Heart right ventricle (tissue), 16 donors: ENCODE measurements at regions not wholly inside any gene's neighbourhood (a gene's known extent, or its start where the extent isn't known, plus 50 kb on each side); places are given as distances from the start of the nearest gene placed in this dataset.

Experiments used
- ATAC-seq, 8 donors: fragments of 200-7000 bp; cut with Tn5 transposase; one replicate each; pipeline ENCODE4 v1.9.1; 2020; ENCODE audit warnings: mild to moderate bottlenecking in 8 of 8, moderate library complexity in 8 of 8, moderate number of reproducible peaks in 1 of 8
- DNase-seq, 2 donors: peaks; one replicate each; pipeline ENCODE4 v3.0.0-alpha.2; 2020
- H3K27ac ChIP-seq, 10 donors: fragments of 200-600 bp; sonication (generic) in 2 of 10; one replicate each; pipeline versions ENCODE4 v1.5.0 to v1.8.0; 2020 to 2022; ENCODE audit warnings: mild to moderate bottlenecking in 3 of 10
- H3K27me3 ChIP-seq, 7 donors: fragments of 200-600 bp; one replicate each; pipeline ENCODE4 v1.8.0; 2021 to 2022; ENCODE audit warnings: mild to moderate bottlenecking in 2 of 7
- H3K36me3 ChIP-seq, 9 donors: fragments of 200-600 bp; sonication (generic) in 1 of 9; one replicate each; pipeline versions ENCODE4 v1.5.0 to v1.8.0; 2020 to 2022; ENCODE audit warnings: mild to moderate bottlenecking in 2 of 9
- H3K4me1 ChIP-seq, 9 donors: fragments of 200-600 bp; sonication (generic) in 1 of 9; one replicate each; pipeline versions ENCODE4 v1.5.0 to v1.8.0; 2020 to 2022; ENCODE audit warnings: mild to moderate bottlenecking in 4 of 9
- H3K4me3 ChIP-seq, 10 donors: fragments of 200-600 bp; sonication (generic) in 2 of 10; one replicate each; pipeline versions ENCODE4 v1.5.0 to v1.8.0; 2020 to 2022; ENCODE audit warnings: mild to moderate bottlenecking in 7 of 10, moderate library complexity in 2 of 10
- H3K9me3 ChIP-seq, 11 donors: fragments of 200-600 bp in 10 of 11; sonication (generic) in 2 of 11; one replicate each; pipeline versions ENCODE4 v1.5.0 to v1.8.0; 2013 to 2022; ENCODE audit warnings: mild to moderate bottlenecking in 2 of 11, control low read depth in 1 of 11, moderate library complexity in 1 of 11
- WGBS, 2 donors: extraction: QIAGEN DNeasy Blood & Tissue Kit; methylation state at CpG; one replicate each; pipeline ENCODE4 v1.1.7; 2013; ENCODE audit warnings: inconsistent platforms in 1 of 2; 5-methylcytosine and 5-hydroxymethylcytosine counted together
- intact Hi-C, 10 donors: fragments of 100-400 bp; cut with DNase I; formaldehyde crosslinking; loops; one replicate each; pipeline versions ENCODE4 v1.11.1 to v1.14.2; 2022
- TF ChIP-seq, protein P1 (sequence below), 9 donors: fragments of 200-600 bp; sonication (generic) in 2 of 9; IDR thresholded peaks; one replicate each; pipeline versions ENCODE4 v1.5.0 to v1.8.0; 2021 to 2022; ENCODE audit warnings: antibody characterized with exemption in 9 of 9, mild to moderate bottlenecking in 5 of 9, moderate library complexity in 1 of 9
- donor health status: Arrhythmogenic right ventricular cardiomyopathy.
- donor health status: ischemic (EF 13 %, LVEDD 7.1; RV severe dilation, severe dysfunction).
- donor health status: healthy with polysubstance abuse.
- donor health status: DM: no; HTN: yes; CAD: no.
- donor health status: DM: no; HTN: no; CAD: no.
- donor health status: ischemic (EF 25% LVEDD 6.9; RV normal size, moderate dysfunction).
- donor health status: ischemic (EF 25% LVEDD 5.7; RV mildly dilated, moderate dysfunction).
- donor health status: healthy.
- donor health status: DM: yes; HTN: yes; CAD: no.
- donor health status: Ischemic cardiomyopathy.
- donor health status: ischemic (EF 35%, LVEDD 5.7; RV mildly dilated, moderate dysfunction).
- donor health status: nonischemic (EF 11% LVEDD 7.7; RV severe dilation, severe dysfunction).
- donor health status: DM: yes; HTN: yes; CAD: no.
- donor health status: PGD.
- donor health status: ischemic (EF 29% LVEDD 5.4; RV normal size, mild dysfunction).
- donor health status: nonischemic (EF 23%, LVEDD 6.1; RV moderate dilation, normal function).

- TF ChIP-seq, protein P1, sequence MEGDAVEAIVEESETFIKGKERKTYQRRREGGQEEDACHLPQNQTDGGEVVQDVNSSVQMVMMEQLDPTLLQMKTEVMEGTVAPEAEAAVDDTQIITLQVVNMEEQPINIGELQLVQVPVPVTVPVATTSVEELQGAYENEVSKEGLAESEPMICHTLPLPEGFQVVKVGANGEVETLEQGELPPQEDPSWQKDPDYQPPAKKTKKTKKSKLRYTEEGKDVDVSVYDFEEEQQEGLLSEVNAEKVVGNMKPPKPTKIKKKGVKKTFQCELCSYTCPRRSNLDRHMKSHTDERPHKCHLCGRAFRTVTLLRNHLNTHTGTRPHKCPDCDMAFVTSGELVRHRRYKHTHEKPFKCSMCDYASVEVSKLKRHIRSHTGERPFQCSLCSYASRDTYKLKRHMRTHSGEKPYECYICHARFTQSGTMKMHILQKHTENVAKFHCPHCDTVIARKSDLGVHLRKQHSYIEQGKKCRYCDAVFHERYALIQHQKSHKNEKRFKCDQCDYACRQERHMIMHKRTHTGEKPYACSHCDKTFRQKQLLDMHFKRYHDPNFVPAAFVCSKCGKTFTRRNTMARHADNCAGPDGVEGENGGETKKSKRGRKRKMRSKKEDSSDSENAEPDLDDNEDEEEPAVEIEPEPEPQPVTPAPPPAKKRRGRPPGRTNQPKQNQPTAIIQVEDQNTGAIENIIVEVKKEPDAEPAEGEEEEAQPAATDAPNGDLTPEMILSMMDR (IDR thresholded peaks at IDR 0.05) = no peak
These were observed 966.9 kb upstream of the NR2F2 start for GRCh38 chr15:95363646-95364045.

DNA sequence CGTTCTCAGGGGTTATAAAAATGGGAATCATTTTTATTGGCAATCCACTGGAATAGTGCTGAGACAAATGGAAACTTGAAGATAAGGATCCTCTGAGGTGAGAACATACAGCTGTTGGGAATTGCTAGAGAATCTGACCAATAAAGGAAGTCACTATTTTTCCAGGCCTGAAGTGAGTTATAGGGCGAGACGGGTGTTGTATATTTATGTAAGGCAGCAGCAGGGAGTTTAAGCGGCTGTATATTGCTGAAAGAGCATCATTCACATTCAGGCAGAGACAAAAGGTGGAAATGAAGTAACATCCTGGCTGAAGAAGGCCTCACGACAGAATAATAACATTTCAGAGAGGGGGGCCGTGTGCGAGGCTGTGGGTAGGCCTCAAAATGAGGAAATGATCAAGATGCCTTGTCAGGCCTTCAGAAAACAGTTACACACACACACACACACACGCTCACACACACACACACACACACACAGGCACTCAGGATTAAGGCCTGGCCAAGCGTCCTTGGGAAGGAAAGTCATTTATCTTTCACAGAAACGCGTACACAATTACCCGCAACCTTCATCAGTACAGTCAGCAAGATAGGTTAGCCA is 964.9 kb upstream of the NR2F2 start:
- H3K27ac ChIP-seq = peak overlapping the region in 8 of 10 donors; percentile 16 to 67 (median 45)
- no peaks in the 10 kb centered on the region for H3K27me3 ChIP-seq
- intact Hi-C loops = loop anchor here in 1 of 10 donors (5.0 kb wide), 1 partner anchor 92 kb away; no protein-coding TSS in a partner anchor
- DNase-seq = peak; percentile 10 to 65
- H3K4me3 ChIP-seq = no peak overlapping the region
- 41 to 53% methylated on average over 12 of the region's 12 CpGs for WGBS, 2 donors
- peaks cover 0 to 23% (median 5%) of the 10 kb centered on the region in 11 donors for H3K9me3 ChIP-seq
- peak; percentile 81 to 98 (median 94) for ATAC-seq
- peaks cover 0 to 28% (median 4%) of the 10 kb centered on the region in 9 donors for H3K4me1 ChIP-seq
- TF ChIP-seq, protein P1 (IDR thresholded peaks at IDR 0.05) = no peak
- H3K36me3 ChIP-seq = no peaks in the 10 kb centered on the region

More at GRCh38 chr15:95363646-95364045, 966.9 kb upstream of the NR2F2 start:
- H3K4me3 ChIP-seq = no peak overlapping the region
- peaks cover 0 to 23% (median 5%) of the 10 kb centered on the region in 11 donors for H3K9me3 ChIP-seq
- H3K36me3 ChIP-seq = no peaks in the 10 kb centered on the region
- H3K27me3 ChIP-seq = no peaks in the 10 kb centered on the region
- DNase-seq (no peak), ATAC-seq (no peak)
- H3K4me1 ChIP-seq = peaks cover 0 to 28% (median 4%) of the 10 kb centered on the region in 9 donors
- peak overlapping the region in 1 of 10 donors; percentile 59 for H3K27ac ChIP-seq
- intact Hi-C loops = no loop called here
- 27 to 31% methylated on average over 5 of the region's 5 CpGs for WGBS, 2 donors

DNA sequence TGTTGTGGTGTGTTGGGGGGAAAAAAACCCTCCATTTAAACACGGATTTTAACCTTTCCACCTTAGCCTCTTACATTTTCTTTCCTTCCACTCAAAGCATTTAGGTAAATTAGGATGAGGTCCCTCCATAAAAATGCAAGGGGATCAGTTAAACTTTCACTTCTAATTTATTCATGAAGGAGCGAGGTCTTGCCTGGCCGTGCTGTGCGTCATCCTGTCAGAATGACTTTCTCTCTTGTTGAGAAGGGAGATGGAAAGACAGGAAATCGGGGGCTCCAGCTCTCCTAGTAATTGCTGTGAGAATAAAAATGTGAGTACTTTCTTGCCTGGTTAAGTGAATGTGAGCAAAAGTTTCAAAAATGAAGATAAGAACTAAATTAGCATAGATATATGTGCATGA is 962.3 kb upstream of the NR2F2 start:
- no peak overlapping the region for H3K27ac ChIP-seq

GRCh38 chr15:95368755-95369601 is 961.5 kb upstream of the NR2F2 start:
- TF ChIP-seq, protein P1 (IDR thresholded peaks at IDR 0.05) = no peak
- no peak overlapping the region for H3K27ac ChIP-seq
- H3K36me3 ChIP-seq = no peaks in the 10 kb centered on the region
- ATAC-seq (no peak), DNase-seq (no peak)
- 93% methylated on average over 7 of the region's 7 CpGs for WGBS, 2 donors
- no peak overlapping the region for H3K4me3 ChIP-seq
- peaks cover 0 to 19% (median 4%) of the 10 kb centered on the region in 9 donors for H3K4me1 ChIP-seq
- no peaks in the 10 kb centered on the region for H3K27me3 ChIP-seq
- H3K9me3 ChIP-seq = no peaks in the 10 kb centered on the region
- intact Hi-C loops = loop anchor here in 1 of 10 donors (5.0 kb wide), 1 partner anchor 88 kb away; no protein-coding TSS in a partner anchor

More for the DNA sequence above, 962.3 kb upstream of the NR2F2 start:
- peaks cover 0 to 1% (median 0%) of the 10 kb centered on the region in 11 donors for H3K9me3 ChIP-seq
- H3K4me3 ChIP-seq = peak overlapping the region in 1 of 10 donors; percentile 16
- intact Hi-C loops = loop anchor here in 1 of 10 donors (5.0 kb wide), 1 partner anchor 89 kb away; no protein-coding TSS in a partner anchor
- ATAC-seq (no peak), DNase-seq (peak in 1 of 2 donors; percentile 11)
- TF ChIP-seq, protein P1 (IDR thresholded peaks at IDR 0.05) = no peak
- 52 to 60% methylated on average over 5 of the region's 5 CpGs for WGBS, 2 donors
- H3K4me1 ChIP-seq = peaks cover 0 to 27% (median 4%) of the 10 kb centered on the region in 9 donors
- no peaks in the 10 kb centered on the region for H3K27me3 ChIP-seq
- H3K36me3 ChIP-seq = no peaks in the 10 kb centered on the region
